ENCODE measurements at regions not wholly inside any gene's neighbourhood (a gene's known extent, or its start where the extent isn't known, plus 50 kb on each side); places are given as distances from the start of the nearest gene placed in this dataset.

DNA sequence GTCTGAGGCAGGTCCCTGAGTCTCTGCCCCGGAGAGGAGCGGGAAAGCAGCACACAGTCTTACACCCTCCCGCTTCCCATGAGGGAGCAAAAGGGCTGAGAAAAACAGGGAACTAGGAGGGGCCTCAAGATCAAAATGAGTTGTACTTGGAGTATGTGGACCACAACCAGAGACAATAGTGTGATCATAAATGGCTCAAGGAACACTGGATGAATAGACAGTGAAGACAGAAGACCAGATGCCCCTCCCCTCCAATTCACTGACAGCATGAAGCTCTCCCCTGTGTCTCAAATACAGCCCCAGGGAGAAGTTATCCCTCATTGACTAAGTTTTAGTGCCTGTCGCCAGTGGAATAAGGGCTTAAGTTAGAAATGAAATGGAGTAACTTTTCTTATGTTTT is 191.0 kb downstream of the TFAP2A start:
- TF ChIP-seq POLR2A (IDR thresholded peaks at IDR 0.05; ENCODE audit: borderline replicate concordance, extremely low read depth, insufficient read depth, insufficient read length) (no peak), YY1 (IDR thresholded peaks at IDR 0.05; ENCODE audit: extremely low read depth, insufficient replicate concordance, low read depth, low read length) (no peak), CBX3 (IDR thresholded peaks at IDR 0.05; ENCODE audit: low read depth) (no peak), POLR2AphosphoS5 (IDR thresholded peaks at IDR 0.05; ENCODE audit: low read depth, low read length) (no peak)
- TF ChIP-seq, protein P1, sequence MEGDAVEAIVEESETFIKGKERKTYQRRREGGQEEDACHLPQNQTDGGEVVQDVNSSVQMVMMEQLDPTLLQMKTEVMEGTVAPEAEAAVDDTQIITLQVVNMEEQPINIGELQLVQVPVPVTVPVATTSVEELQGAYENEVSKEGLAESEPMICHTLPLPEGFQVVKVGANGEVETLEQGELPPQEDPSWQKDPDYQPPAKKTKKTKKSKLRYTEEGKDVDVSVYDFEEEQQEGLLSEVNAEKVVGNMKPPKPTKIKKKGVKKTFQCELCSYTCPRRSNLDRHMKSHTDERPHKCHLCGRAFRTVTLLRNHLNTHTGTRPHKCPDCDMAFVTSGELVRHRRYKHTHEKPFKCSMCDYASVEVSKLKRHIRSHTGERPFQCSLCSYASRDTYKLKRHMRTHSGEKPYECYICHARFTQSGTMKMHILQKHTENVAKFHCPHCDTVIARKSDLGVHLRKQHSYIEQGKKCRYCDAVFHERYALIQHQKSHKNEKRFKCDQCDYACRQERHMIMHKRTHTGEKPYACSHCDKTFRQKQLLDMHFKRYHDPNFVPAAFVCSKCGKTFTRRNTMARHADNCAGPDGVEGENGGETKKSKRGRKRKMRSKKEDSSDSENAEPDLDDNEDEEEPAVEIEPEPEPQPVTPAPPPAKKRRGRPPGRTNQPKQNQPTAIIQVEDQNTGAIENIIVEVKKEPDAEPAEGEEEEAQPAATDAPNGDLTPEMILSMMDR (IDR thresholded peaks at IDR 0.05 in 2 of 3, conservative IDR thresholded peaks at IDR 0.05 in 1 of 3; ENCODE audit: borderline replicate concordance in 1 of 3, insufficient read depth in 1 of 3, low read depth in 2 of 3, low read length in 2 of 3): no peak
